ENCODE measurements at regions not wholly inside any gene's neighbourhood (a gene's known extent, or its start where the extent isn't known, plus 50 kb on each side); places are given as distances from the start of the nearest gene placed in this dataset.

DNA sequence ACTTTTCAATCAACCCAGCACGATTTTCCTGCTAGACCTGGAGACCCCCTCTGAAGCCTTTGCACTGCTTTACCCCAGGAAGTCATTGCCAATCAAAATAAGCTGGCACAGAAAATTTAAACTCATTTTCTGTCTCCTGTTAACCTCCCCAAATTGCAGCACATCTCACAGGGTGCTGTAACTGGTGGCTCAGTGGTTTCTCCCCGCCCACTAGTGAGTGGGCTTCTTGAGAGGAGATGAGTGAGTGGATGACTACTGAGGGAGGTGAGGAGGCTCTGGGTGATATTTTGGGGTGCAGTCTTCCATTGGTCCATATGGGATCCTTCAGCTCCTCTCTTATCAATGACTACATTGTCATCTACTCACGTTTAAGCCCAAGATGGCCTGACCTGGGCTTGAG lies 239.8 kb upstream of the HS6ST1 start:
- TF ChIP-seq POLR2A (IDR thresholded peaks at IDR 0.05) (no peak), EP300 (IDR thresholded peaks at IDR 0.05) (no peak)
- TF ChIP-seq, protein P1, sequence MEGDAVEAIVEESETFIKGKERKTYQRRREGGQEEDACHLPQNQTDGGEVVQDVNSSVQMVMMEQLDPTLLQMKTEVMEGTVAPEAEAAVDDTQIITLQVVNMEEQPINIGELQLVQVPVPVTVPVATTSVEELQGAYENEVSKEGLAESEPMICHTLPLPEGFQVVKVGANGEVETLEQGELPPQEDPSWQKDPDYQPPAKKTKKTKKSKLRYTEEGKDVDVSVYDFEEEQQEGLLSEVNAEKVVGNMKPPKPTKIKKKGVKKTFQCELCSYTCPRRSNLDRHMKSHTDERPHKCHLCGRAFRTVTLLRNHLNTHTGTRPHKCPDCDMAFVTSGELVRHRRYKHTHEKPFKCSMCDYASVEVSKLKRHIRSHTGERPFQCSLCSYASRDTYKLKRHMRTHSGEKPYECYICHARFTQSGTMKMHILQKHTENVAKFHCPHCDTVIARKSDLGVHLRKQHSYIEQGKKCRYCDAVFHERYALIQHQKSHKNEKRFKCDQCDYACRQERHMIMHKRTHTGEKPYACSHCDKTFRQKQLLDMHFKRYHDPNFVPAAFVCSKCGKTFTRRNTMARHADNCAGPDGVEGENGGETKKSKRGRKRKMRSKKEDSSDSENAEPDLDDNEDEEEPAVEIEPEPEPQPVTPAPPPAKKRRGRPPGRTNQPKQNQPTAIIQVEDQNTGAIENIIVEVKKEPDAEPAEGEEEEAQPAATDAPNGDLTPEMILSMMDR (IDR thresholded peaks at IDR 0.05), result no peak

Data from ovary (tissue), 3 donors.